Breast epithelium (tissue), 3 donors: ENCODE measurements at regions not wholly inside any gene's neighbourhood (a gene's known extent, or its start where the extent isn't known, plus 50 kb on each side); places are given as distances from the start of the nearest gene placed in this dataset.

Source experiments
- POLR2A ChIP-seq: fragments of 450-650 bp; IDR thresholded peaks from one replicate; pipeline ENCODE4 v1.6.1; 2016; ENCODE audit warnings: antibody characterized with exemption, mild to moderate bottlenecking, moderate library complexity
- POLR2AphosphoS5 ChIP-seq, 3 donors: sonication (generic); formaldehyde crosslinking; IDR thresholded peaks; one replicate each; pipeline ENCODE4 v1.6.1; 2017; ENCODE audit warnings: antibody characterized with exemption in 3 of 3
- TF ChIP-seq, protein P1 (sequence below), 3 donors: fragments of 450-650 bp; IDR thresholded peaks; one replicate each; pipeline ENCODE4 v1.5.1; 2016 to 2017; ENCODE audit warnings: antibody characterized with exemption in 3 of 3, mild to moderate bottlenecking in 3 of 3, moderate library complexity in 3 of 3

DNA sequence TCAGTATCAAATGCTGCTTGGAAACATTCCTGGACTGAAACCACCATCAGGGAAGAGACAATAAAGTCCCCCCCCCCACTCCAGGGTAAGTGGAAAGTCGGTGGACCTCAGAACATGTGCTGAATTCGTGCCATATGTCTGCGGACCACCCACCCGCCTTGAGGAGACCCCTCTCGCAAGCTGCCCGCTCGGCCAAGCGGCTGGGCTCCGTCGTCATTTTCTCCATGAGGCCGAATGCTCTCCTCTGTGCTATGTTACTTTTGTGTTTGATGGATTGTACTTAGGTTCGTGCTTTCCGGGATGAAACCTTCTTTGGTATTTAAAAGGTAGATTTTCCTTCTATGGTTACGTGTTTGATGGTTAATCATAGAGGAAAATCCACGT, 136.2 kb upstream of the RTL1 start:
- TF ChIP-seq POLR2A (no peak), POLR2AphosphoS5 (IDR thresholded peaks at IDR 0.05) (no peak)
- TF ChIP-seq, protein P1, sequence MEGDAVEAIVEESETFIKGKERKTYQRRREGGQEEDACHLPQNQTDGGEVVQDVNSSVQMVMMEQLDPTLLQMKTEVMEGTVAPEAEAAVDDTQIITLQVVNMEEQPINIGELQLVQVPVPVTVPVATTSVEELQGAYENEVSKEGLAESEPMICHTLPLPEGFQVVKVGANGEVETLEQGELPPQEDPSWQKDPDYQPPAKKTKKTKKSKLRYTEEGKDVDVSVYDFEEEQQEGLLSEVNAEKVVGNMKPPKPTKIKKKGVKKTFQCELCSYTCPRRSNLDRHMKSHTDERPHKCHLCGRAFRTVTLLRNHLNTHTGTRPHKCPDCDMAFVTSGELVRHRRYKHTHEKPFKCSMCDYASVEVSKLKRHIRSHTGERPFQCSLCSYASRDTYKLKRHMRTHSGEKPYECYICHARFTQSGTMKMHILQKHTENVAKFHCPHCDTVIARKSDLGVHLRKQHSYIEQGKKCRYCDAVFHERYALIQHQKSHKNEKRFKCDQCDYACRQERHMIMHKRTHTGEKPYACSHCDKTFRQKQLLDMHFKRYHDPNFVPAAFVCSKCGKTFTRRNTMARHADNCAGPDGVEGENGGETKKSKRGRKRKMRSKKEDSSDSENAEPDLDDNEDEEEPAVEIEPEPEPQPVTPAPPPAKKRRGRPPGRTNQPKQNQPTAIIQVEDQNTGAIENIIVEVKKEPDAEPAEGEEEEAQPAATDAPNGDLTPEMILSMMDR (IDR thresholded peaks at IDR 0.05): no peak
